ENCODE measurements at regions not wholly inside any gene's neighbourhood (a gene's known extent, or its start where the extent isn't known, plus 50 kb on each side); places are given as distances from the start of the nearest gene placed in this dataset.

- TF ChIP-seq POLR2AphosphoS5 (IDR thresholded peaks at IDR 0.05; ENCODE audit: low read depth, low read length) (no peak), POLR2A (IDR thresholded peaks at IDR 0.05; ENCODE audit: low read depth, low read length) (no peak)
Observed at GRCh38 chr1:193408782-193409293, 222.4 kb upstream of the B3GALT2 start.
